ENCODE measurements at regions not wholly inside any gene's neighbourhood (a gene's known extent, or its start where the extent isn't known, plus 50 kb on each side); places are given as distances from the start of the nearest gene placed in this dataset.

GRCh38 chr2:128441341-128442052 lies 122.8 kb upstream of the HS6ST1 start:
- FAIRE-seq (no peak), DNase-seq (peak in 2 of 6 donors; percentile 14 to 45), ATAC-seq (peak; percentile 26 to 69 (median 52))
- H3K27ac ChIP-seq = peak overlapping the region in 3 of 4 donors; percentile 3 to 53 (median 52)
- H3K9me3 ChIP-seq = no peaks in the 10 kb centered on the region
- no peak for TF ChIP-seq CTCF (IDR thresholded peaks at IDR 0.05)
- H3K27me3 ChIP-seq = no peaks in the 10 kb centered on the region
- no peak overlapping the region for H3K4me3 ChIP-seq
- peaks cover 4 to 21% (median 15%) of the 10 kb centered on the region in 3 donors for H3K4me1 ChIP-seq
- H3K36me3 ChIP-seq = no peaks in the 10 kb centered on the region
- intact Hi-C loops (cut with DNase I) = no loop called here
- 94 to 97% methylated on average over 18 of the region's 18 CpGs for WGBS, 2 donors

DNA sequence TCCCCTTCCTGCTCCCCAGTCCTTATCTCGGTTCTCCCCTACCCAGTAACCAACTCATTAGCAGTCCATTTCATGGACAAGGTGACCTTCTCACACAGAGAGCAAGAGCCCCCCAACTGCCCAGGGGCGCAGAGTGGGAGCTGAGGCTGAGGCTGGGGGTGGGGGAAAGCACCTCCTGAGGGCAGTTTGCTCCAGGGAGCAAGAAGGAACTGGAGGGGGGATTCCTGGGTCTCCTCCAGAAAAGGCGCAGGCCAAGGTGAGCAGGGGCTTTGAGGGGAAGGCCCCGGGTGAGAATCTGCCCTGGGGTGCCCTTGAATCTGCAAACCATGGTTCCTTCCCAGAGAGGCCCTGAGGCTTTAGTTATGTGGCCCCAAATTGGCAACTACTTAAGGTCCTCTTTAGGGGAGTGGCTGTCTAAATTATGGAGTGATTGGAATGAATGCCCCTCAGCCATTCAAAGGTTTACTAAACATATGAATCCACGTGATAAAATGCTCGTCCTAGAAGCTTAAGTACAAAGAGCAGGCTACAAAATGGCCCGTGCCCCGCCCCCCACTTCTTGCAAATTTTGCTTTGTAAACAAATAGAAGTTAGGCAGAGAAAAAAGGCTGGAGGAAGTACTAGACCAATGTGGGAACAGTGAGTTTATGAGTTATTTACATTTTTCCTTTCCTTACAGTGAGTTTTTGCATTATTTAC lies 123.5 kb upstream of the HS6ST1 start:
- peaks cover 4 to 23% (median 15%) of the 10 kb centered on the region in 3 donors for H3K4me1 ChIP-seq
- DNase-seq (peak in 3 of 6 donors; percentile 9 to 57 (median 37)), FAIRE-seq (no peak), ATAC-seq (peak; percentile 40 to 67 (median 58))
- intact Hi-C loops (cut with DNase I) = no loop called here
- H3K36me3 ChIP-seq = no peaks in the 10 kb centered on the region
- WGBS, 2 donors = 51 to 57% methylated on average over 8 of the region's 8 CpGs
- H3K4me3 ChIP-seq = no peak overlapping the region
- H3K27me3 ChIP-seq = no peaks in the 10 kb centered on the region
- peak overlapping the region in 3 of 4 donors; percentile 22 to 53 (median 52) for H3K27ac ChIP-seq
- no peak for TF ChIP-seq CTCF (IDR thresholded peaks at IDR 0.05)
- H3K9me3 ChIP-seq = no peaks in the 10 kb centered on the region

DNA sequence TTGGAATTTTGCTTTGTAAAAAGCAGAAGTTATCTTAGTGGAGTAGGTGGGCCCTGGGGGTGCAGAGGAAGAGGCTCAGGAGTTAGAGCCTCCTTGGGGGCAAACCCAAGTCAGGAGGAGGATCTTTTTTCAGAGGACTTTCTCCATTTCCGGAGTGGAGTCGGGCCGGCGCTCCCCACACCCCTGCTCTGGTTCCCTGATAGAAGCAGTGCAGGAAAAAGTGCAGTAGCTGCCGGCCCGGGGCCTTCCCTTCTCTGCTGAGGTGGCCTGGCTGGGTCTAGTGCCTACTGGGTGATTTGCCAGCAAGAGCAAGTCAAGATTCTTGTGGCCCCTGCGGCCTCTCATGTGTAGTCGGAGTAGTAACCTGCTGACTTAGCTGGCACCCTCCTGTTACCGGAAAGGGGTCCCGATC lies 124.2 kb upstream of the HS6ST1 start:
- ATAC-seq (peak in 3 of 4 donors; percentile 33 to 56 (median 44)), FAIRE-seq (no peak), DNase-seq (peak in 3 of 6 donors; percentile 8 to 52 (median 32))
- peaks cover 4 to 23% (median 15%) of the 10 kb centered on the region in 3 donors for H3K4me1 ChIP-seq
- H3K36me3 ChIP-seq = no peaks in the 10 kb centered on the region
- intact Hi-C loops (cut with DNase I) = no loop called here
- no peak overlapping the region for H3K4me3 ChIP-seq
- no peaks in the 10 kb centered on the region for H3K9me3 ChIP-seq
- WGBS, 2 donors = 67 to 68% methylated on average over 10 of the region's 10 CpGs
- H3K27me3 ChIP-seq = no peaks in the 10 kb centered on the region
- peak overlapping the region in 3 of 4 donors; percentile 22 to 53 (median 52) for H3K27ac ChIP-seq
- TF ChIP-seq CTCF (IDR thresholded peaks at IDR 0.05) = no peak

DNA sequence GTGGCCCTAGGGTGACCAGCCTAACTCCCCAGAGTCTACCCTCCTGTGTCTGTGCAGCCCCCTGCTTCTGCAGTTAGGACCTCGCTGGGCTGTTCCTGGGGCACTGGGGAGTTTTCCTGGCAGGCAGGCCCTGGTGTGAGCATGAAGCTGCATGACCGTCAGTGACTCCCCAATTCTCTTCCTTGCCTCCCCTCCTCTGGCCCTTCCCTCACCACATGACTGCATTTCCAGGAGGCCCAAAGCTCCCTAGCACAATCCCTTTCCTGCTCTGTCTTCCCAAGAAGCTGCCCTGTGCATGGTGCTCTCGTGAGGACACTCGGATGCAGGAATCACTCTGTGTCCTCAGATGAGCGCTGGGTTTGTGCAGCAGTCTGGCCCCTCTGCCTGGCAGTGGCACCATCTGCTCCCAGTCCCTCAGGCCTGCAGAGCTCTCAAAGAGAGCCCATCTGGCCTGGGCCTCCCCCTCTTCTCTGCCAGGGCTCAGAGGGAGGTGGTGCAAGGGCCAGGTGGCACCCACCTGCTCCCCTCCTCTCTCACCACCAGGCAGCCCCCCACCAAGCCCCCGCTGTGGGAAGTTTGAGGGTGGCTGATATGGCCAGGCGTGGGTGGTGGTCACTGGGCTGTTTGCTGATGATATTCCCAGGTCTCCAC lies 125.6 kb upstream of the HS6ST1 start:
- no peak for ATAC-seq
- 90 to 99% methylated on average over 7 of the region's 7 CpGs for WGBS, 2 donors

More for the DNA sequence above, 125.6 kb upstream of the HS6ST1 start:
- no peak for TF ChIP-seq CTCF (IDR thresholded peaks at IDR 0.05)
- intact Hi-C loops (cut with DNase I) = no loop called here
- no peak for FAIRE-seq
- H3K4me1 ChIP-seq = peaks cover 4 to 23% (median 15%) of the 10 kb centered on the region in 3 donors
- H3K9me3 ChIP-seq = no peaks in the 10 kb centered on the region
- DNase-seq = peak in 3 of 6 donors; percentile 6 to 33 (median 8)
- H3K27me3 ChIP-seq = no peaks in the 10 kb centered on the region
- no peaks in the 10 kb centered on the region for H3K36me3 ChIP-seq
- H3K27ac ChIP-seq = no peak overlapping the region
- no peak overlapping the region for H3K4me3 ChIP-seq

All from pancreas (tissue), 10 donors.